Muscle of back (tissue), 3 donors: ENCODE measurements at regions not wholly inside any gene's neighbourhood (a gene's known extent, or its start where the extent isn't known, plus 50 kb on each side); places are given as distances from the start of the nearest gene placed in this dataset.
"Not testable (repeated sequence)": the region's sequence is repeated elsewhere in the genome, so short reads cannot be mapped to it uniquely, and the experiment has no call there.

Source experiments
- DNase-seq, 3 donors: peaks; one replicate each; pipeline versions ENCODE4 v3.0.0 to v3.0.0-alpha.2; 2013

GRCh38 chr20:48155268-48155667 lies 370.0 kb upstream of the SULF2 start:
- DNase-seq: no peak

GRCh38 chr20:48154040-48154765 lies 368.9 kb upstream of the SULF2 start:
- DNase-seq: no peak

GRCh38 chr20:48153523-48153922 lies 368.2 kb upstream of the SULF2 start:
- DNase-seq: peak in 2 of 3 donors; percentile 32 to 62

GRCh38 chr20:48153103-48153502 lies 367.8 kb upstream of the SULF2 start:
- DNase-seq: no peak

GRCh38 chr20:48150568-48150967 lies 365.3 kb upstream of the SULF2 start:
- no peak for DNase-seq

GRCh38 chr20:48149902-48150301 lies 364.6 kb upstream of the SULF2 start:
- DNase-seq: no peak

- DNase-seq: no peak
Observed at GRCh38 chr20:48148916-48149672, 363.8 kb upstream of the SULF2 start.

GRCh38 chr20:48148020-48148419 lies 362.7 kb upstream of the SULF2 start:
- no peak for DNase-seq

GRCh38 chr20:48147311-48147710 lies 362.0 kb upstream of the SULF2 start:
- DNase-seq: no peak

GRCh38 chr20:48146877-48147276 lies 361.6 kb upstream of the SULF2 start:
- no peak for DNase-seq

GRCh38 chr20:48146308-48146707 lies 361.0 kb upstream of the SULF2 start:
- DNase-seq: no peak

GRCh38 chr20:48143435-48144081 lies 358.3 kb upstream of the SULF2 start:
- DNase-seq: no peak

- no peak for DNase-seq
Observed at GRCh38 chr20:48142516-48142773, 357.2 kb upstream of the SULF2 start.

GRCh38 chr20:48141660-48142515 lies 356.6 kb upstream of the SULF2 start:
- no peak for DNase-seq

GRCh38 chr20:48139262-48140041 lies 354.2 kb upstream of the SULF2 start:
- DNase-seq: peak in 1 of 3 donors; percentile 82

GRCh38 chr20:48132834-48133233 lies 347.6 kb upstream of the SULF2 start:
- no peak for DNase-seq

GRCh38 chr20:48131581-48131980 lies 346.3 kb upstream of the SULF2 start:
- peak; percentile 85 to 90 (median 90) for DNase-seq

- peak; percentile 57 to 83 (median 66) for DNase-seq
Observed at GRCh38 chr20:48129345-48129942, 344.2 kb upstream of the SULF2 start.

GRCh38 chr20:48128436-48128835 lies 343.2 kb upstream of the SULF2 start:
- no peak for DNase-seq

- DNase-seq: peak in 1 of 3 donors; percentile 38
Observed at GRCh38 chr20:48127964-48128363, 342.7 kb upstream of the SULF2 start.

GRCh38 chr20:48127133-48127532 lies 341.9 kb upstream of the SULF2 start:
- not testable (repeated sequence) for DNase-seq
